HCT116 (cell line): ENCODE measurements at regions not wholly inside any gene's neighbourhood (a gene's known extent, or its start where the extent isn't known, plus 50 kb on each side); places are given as distances from the start of the nearest gene placed in this dataset.

Source experiments
- ATAC-seq: fragments of 200-7000 bp; cut with Tn5 transposase; 2 replicates; pipeline ENCODE4 v1.9.1; 2020; ENCODE audit warnings: mild to moderate bottlenecking, moderate library complexity
- BruUV-seq: library from RNA; stranded (reverse); fragments of 400-500 nt; replicated peaks from 2 replicates; lab custom pipeline; 2021; lab: Mats Ljungman, UMichigan
- CTCF ChIA-PET: fragments of 300-600 bp; sonication (Branson Sonifier 250); formaldehyde crosslinking; loops from one replicate; lab custom pipeline; 2021; ENCODE audit warnings: antibody characterized with exemption; lab: Charles Lee
- POLR2A ChIA-PET: fragments of 300-600, 350-600 bp; sonication (Branson Sonifier 250); formaldehyde crosslinking; loops from one replicate; lab custom pipeline; 2021; ENCODE audit warnings: antibody characterized with exemption; lab: Charles Lee
- RAD21 ChIA-PET, 2 experiments: fragments of 300-600 bp; sonication (Branson Sonifier 250); formaldehyde crosslinking; loops; one replicate each; lab custom pipeline; 2023; ENCODE audit warnings: low total read pairs in 2 of 2; ENCODE audit not compliant: uncharacterized antibody in 2 of 2, unreplicated experiment in 2 of 2, low non-redundant PET in 1 of 2; lab: Charles Lee
- DNase-seq: peaks from one replicate; pipeline ENCODE4 v3.0.0-alpha.2; 2010; ENCODE audit warnings: low read depth, low spot score
- H2AFZ ChIP-seq: fragments of 200-600 bp; shearing (Covaris generic), sonication (generic); 2 replicates; pipeline ENCODE4 v1.6.1; 2017; ENCODE audit warnings: low read depth, mixed run types, mixed read lengths, antibody characterized with exemption, low read length; ENCODE audit not compliant: poor library complexity, severe bottlenecking
- H3K27ac ChIP-seq: 2 replicates; pipeline ENCODE4 v1.5.1; 2012; ENCODE audit warnings: low read depth, low read length
- H3K27me3 ChIP-seq: fragments of 200-600 bp; sonication (generic); 2 replicates; pipeline ENCODE4 v1.6.1; 2016; ENCODE audit warnings: mixed run types, low read length, mixed read lengths; ENCODE audit not compliant: insufficient read depth
- H3K36me3 ChIP-seq, 2 experiments: fragments of 200-500 bp in 1 of 2; fragments of 200-600 bp in 1 of 2; sonication (Bioruptor generic) in 1 of 2; sonication (generic) in 1 of 2; 2 replicates each; pipeline versions ENCODE4 v1.5.1 to v1.6.1; 2014 to 2016; ENCODE audit warnings: low read length in 2 of 2, inconsistent platforms in 1 of 2, mixed read lengths in 1 of 2, mixed run types in 1 of 2; ENCODE audit not compliant: insufficient read depth in 2 of 2, control insufficient read depth in 1 of 2
- H3K4me1 ChIP-seq, 2 experiments: fragments of 200-600 bp in 1 of 2; sonication (generic) in 1 of 2; 2 replicates each; pipeline versions ENCODE4 v1.5.1 to v1.6.1; 2012 to 2017; ENCODE audit warnings: low read length in 2 of 2, inconsistent platforms in 1 of 2, mild to moderate bottlenecking in 1 of 2, mixed read lengths in 1 of 2, mixed run types in 1 of 2, moderate library complexity in 1 of 2; ENCODE audit not compliant: insufficient read depth in 2 of 2, control insufficient read depth in 1 of 2
- H3K4me2 ChIP-seq: fragments of 200-600 bp; sonication (generic); 2 replicates; pipeline ENCODE4 v1.6.1; 2017; ENCODE audit warnings: mixed run types, low read length, mixed read lengths
- H3K4me3 ChIP-seq, 2 experiments: fragments of 200-600 bp in 1 of 2; sonication (generic) in 1 of 2; replicated peaks in 1 of 2; 2 replicates each; pipeline ENCODE4 v1.5.1; 2011 to 2016; ENCODE audit warnings: low read length in 2 of 2, control low read depth in 1 of 2, low read depth in 1 of 2, mild to moderate bottlenecking in 1 of 2, mixed read lengths in 1 of 2, mixed run types in 1 of 2
- H3K79me2 ChIP-seq: fragments of 200-600 bp; sonication (generic); 2 replicates; pipeline ENCODE4 v1.6.1; 2017; ENCODE audit warnings: mild to moderate bottlenecking, mixed run types, low read length, moderate library complexity, mixed read lengths; ENCODE audit not compliant: insufficient read depth
- H3K9ac ChIP-seq: fragments of 200-600 bp; sonication (generic); 2 replicates; pipeline ENCODE4 v1.6.1; 2016; ENCODE audit warnings: low read length, mixed read lengths
- H3K9me2 ChIP-seq: fragments of 200-600 bp; sonication (generic), shearing (Covaris generic); 2 replicates; pipeline ENCODE4 v1.6.1; 2017; ENCODE audit warnings: mixed run types, mild to moderate bottlenecking, moderate library complexity; ENCODE audit not compliant: insufficient read depth
- H3K9me3 ChIP-seq, 2 experiments: fragments of 200-500 bp in 1 of 2; fragments of 200-600 bp in 1 of 2; sonication (Bioruptor generic) in 1 of 2; sonication (generic) in 1 of 2; 2 replicates each; pipeline ENCODE4 v1.6.1; 2014 to 2017; ENCODE audit warnings: low read length in 2 of 2, mixed read lengths in 2 of 2, inconsistent platforms in 1 of 2, low read depth in 1 of 2, mild to moderate bottlenecking in 1 of 2, mixed run types in 1 of 2, moderate library complexity in 1 of 2; ENCODE audit not compliant: control insufficient read depth in 1 of 2, insufficient read depth in 1 of 2
- H4K20me1 ChIP-seq: fragments of 200-600 bp; sonication (generic), shearing (Covaris generic); 2 replicates; pipeline ENCODE4 v1.6.1; 2017; ENCODE audit warnings: mixed run types, mild to moderate bottlenecking, moderate library complexity; ENCODE audit not compliant: insufficient read depth
- CBX3 ChIP-seq: IDR thresholded peaks from 2 replicates; pipeline ENCODE4 v1.6.1; 2012; ENCODE audit warnings: low read depth
- CEBPB ChIP-seq: IDR thresholded peaks from 2 replicates; pipeline ENCODE4 v1.6.1; 2012; ENCODE audit warnings: low read depth
- EGR1 ChIP-seq: IDR thresholded peaks from 2 replicates; pipeline ENCODE4 v1.6.1; 2012; ENCODE audit warnings: low read depth
- ELF1 ChIP-seq: IDR thresholded peaks from 2 replicates; pipeline ENCODE4 v1.6.1; 2012; ENCODE audit warnings: low read depth, borderline replicate concordance
- EZH2 ChIP-seq: fragments of 200-600 bp; sonication (generic); IDR thresholded peaks from 2 replicates; pipeline ENCODE4 v1.6.1; 2017; ENCODE audit warnings: antibody characterized with exemption, mixed run types
- EZH2phosphoT487 ChIP-seq: fragments of 200-600 bp; IDR thresholded peaks from 2 replicates; pipeline ENCODE4 v1.6.1; 2018; ENCODE audit warnings: antibody characterized with exemption, borderline replicate concordance
- FOSL1 ChIP-seq: IDR thresholded peaks from 2 replicates; pipeline ENCODE4 v1.6.1; 2012; ENCODE audit warnings: low read depth
- JUND ChIP-seq: IDR thresholded peaks from 2 replicates; pipeline ENCODE4 v1.6.1; 2012
- POLR2A ChIP-seq: IDR thresholded peaks from 2 replicates; pipeline ENCODE4 v1.7.0; 2011; ENCODE audit warnings: borderline replicate concordance; ENCODE audit not compliant: insufficient read depth, insufficient read length; ENCODE audit errors: extremely low read depth
- POLR2AphosphoS5 ChIP-seq: IDR thresholded peaks from 2 replicates; pipeline ENCODE4 v1.6.1; 2011; ENCODE audit warnings: mild to moderate bottlenecking, low read depth, low read length, moderate library complexity
- RAD21 ChIP-seq: IDR thresholded peaks from 2 replicates; pipeline ENCODE4 v1.6.1; 2012; ENCODE audit warnings: low read depth, mild to moderate bottlenecking
- SIN3A ChIP-seq: IDR thresholded peaks from 2 replicates; pipeline ENCODE4 v1.6.1; 2012; ENCODE audit warnings: low read depth
- SP1 ChIP-seq: IDR thresholded peaks from 2 replicates; pipeline ENCODE4 v1.6.1; 2012; ENCODE audit warnings: low read depth
- SRF ChIP-seq: IDR thresholded peaks from 2 replicates; pipeline ENCODE4 v1.6.1; 2012; ENCODE audit warnings: low read depth
- TCF7L2 ChIP-seq: IDR thresholded peaks from 2 replicates; pipeline ENCODE4 v1.7.0; 2011; ENCODE audit warnings: borderline replicate concordance, inconsistent platforms; ENCODE audit not compliant: insufficient read depth, insufficient read length; ENCODE audit errors: extremely low read depth
- YY1 ChIP-seq: IDR thresholded peaks from 2 replicates; pipeline ENCODE4 v1.6.1; 2011; ENCODE audit warnings: low read length, low read depth, moderate library complexity, mild to moderate bottlenecking; ENCODE audit not compliant: insufficient replicate concordance; ENCODE audit errors: extremely low read depth
- ZBTB33 ChIP-seq: IDR thresholded peaks from 2 replicates; pipeline ENCODE4 v1.6.1; 2011; ENCODE audit warnings: mild to moderate bottlenecking, low read length, moderate library complexity; ENCODE audit not compliant: insufficient replicate concordance; ENCODE audit errors: extremely low read depth
- ZFX ChIP-seq: fragments of 450-650 bp; IDR thresholded peaks from 2 replicates; pipeline ENCODE4 v1.6.1; 2017
- intact Hi-C: fragments of 100-400 bp; cut with micrococcal nuclease; formaldehyde crosslinking; loops from 2 replicates; pipeline ENCODE4 v1.10.0; 2022
- TF ChIP-seq, protein P1 (sequence below): IDR thresholded peaks from 2 replicates; pipeline ENCODE4 v1.6.1; 2012; ENCODE audit warnings: low read depth
- TF ChIP-seq, protein P2 (sequence below): IDR thresholded peaks from 2 replicates; pipeline ENCODE4 v1.6.1; 2012

- Histone ChIP-seq H3K4me2 (no peak overlapping the region), H4K20me1 (no peaks in the 10 kb centered on the region), H3K4me1 (no peaks in the 10 kb centered on the region), H3K9me3 (no peaks in the 10 kb centered on the region), H3K9ac (no peak overlapping the region), H3K4me3 (no peak overlapping the region), H3K9me2 (no peaks in the 10 kb centered on the region), H3K79me2 (no peaks in the 10 kb centered on the region), H3K36me3 (no peaks in the 10 kb centered on the region), H2AFZ (no peak overlapping the region), H3K27me3 (no peaks in the 10 kb centered on the region), H3K27ac (no peak overlapping the region)
- TF ChIP-seq JUND (no peak), ZFX (no peak), POLR2AphosphoS5 (no peak), RAD21 (no peak), POLR2A (no peak), SRF (no peak), SP1 (no peak), ZBTB33 (no peak), SIN3A (no peak), EZH2 (no peak), FOSL1 (no peak), ELF1 (no peak), EZH2phosphoT487 (no peak), EGR1 (no peak), YY1 (no peak), CBX3 (no peak), CEBPB (no peak), TCF7L2 (no peak)
- TF ChIP-seq, protein P1, sequence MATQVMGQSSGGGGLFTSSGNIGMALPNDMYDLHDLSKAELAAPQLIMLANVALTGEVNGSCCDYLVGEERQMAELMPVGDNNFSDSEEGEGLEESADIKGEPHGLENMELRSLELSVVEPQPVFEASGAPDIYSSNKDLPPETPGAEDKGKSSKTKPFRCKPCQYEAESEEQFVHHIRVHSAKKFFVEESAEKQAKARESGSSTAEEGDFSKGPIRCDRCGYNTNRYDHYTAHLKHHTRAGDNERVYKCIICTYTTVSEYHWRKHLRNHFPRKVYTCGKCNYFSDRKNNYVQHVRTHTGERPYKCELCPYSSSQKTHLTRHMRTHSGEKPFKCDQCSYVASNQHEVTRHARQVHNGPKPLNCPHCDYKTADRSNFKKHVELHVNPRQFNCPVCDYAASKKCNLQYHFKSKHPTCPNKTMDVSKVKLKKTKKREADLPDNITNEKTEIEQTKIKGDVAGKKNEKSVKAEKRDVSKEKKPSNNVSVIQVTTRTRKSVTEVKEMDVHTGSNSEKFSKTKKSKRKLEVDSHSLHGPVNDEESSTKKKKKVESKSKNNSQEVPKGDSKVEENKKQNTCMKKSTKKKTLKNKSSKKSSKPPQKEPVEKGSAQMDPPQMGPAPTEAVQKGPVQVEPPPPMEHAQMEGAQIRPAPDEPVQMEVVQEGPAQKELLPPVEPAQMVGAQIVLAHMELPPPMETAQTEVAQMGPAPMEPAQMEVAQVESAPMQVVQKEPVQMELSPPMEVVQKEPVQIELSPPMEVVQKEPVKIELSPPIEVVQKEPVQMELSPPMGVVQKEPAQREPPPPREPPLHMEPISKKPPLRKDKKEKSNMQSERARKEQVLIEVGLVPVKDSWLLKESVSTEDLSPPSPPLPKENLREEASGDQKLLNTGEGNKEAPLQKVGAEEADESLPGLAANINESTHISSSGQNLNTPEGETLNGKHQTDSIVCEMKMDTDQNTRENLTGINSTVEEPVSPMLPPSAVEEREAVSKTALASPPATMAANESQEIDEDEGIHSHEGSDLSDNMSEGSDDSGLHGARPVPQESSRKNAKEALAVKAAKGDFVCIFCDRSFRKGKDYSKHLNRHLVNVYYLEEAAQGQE, result no peak
- TF ChIP-seq, protein P2, sequence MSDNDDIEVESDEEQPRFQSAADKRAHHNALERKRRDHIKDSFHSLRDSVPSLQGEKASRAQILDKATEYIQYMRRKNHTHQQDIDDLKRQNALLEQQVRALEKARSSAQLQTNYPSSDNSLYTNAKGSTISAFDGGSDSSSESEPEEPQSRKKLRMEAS, result no peak
- POLR2A ChIA-PET, result no interaction called here
- RAD21 ChIA-PET, result no interaction called here
- ATAC-seq (no peak), DNase-seq (no peak)
- CTCF ChIA-PET, result no interaction called here
- intact Hi-C loops, result no loop called here
- BruUV-seq, result no TSS peak
These were observed 183.6 kb downstream of the GJA1 start for GRCh38 chr6:121619013-121619412.
